Vagina (tissue), 2 donors: ENCODE measurements at regions not wholly inside any gene's neighbourhood (a gene's known extent, or its start where the extent isn't known, plus 50 kb on each side); places are given as distances from the start of the nearest gene placed in this dataset.
"Not testable (repeated sequence)": the region's sequence is repeated elsewhere in the genome, so short reads cannot be mapped to it uniquely, and the experiment has no call there.

ENCODE experiments used
- DNase-seq, 2 donors: peaks; one replicate each; pipeline ENCODE4 v3.0.0-alpha.2; 2017; ENCODE audit errors: extremely low spot score in 2 of 2
- H3K27ac ChIP-seq: fragments of 200-600 bp; sonication (generic); one replicate; pipeline ENCODE4 v1.5.1; 2019
- H3K27me3 ChIP-seq: fragments of 200-600 bp; sonication (generic); one replicate; pipeline ENCODE4 v1.5.1; 2019
- H3K36me3 ChIP-seq, 2 donors: fragments of 200-600 bp; sonication (generic); one replicate each; pipeline ENCODE4 v1.5.1; 2017 to 2019
- H3K4me1 ChIP-seq: fragments of 200-600 bp; sonication (generic); one replicate; pipeline ENCODE4 v1.5.1; 2019
- H3K4me3 ChIP-seq, 2 donors: fragments of 200-600 bp; sonication (generic); 1 replicate in 1 of 2; 2 replicates in 1 of 2; pipeline ENCODE4 v1.5.1; 2016 to 2019
- H3K9me3 ChIP-seq: fragments of 200-600 bp; sonication (generic); one replicate; pipeline ENCODE4 v1.5.1; 2019
- CTCF ChIP-seq, 3 experiments: fragments of 450-650 bp in 2 of 3; fragments of 200-600 bp in 1 of 3; sonication (generic) in 1 of 3; IDR thresholded peaks; one replicate each; pipeline ENCODE4 v1.5.1; 2017 to 2019; ENCODE audit warnings: antibody characterized with exemption in 3 of 3, mild to moderate bottlenecking in 2 of 3, moderate library complexity in 2 of 3
- POLR2A ChIP-seq, 2 donors: fragments of 450-650 bp; IDR thresholded peaks; one replicate each; pipeline ENCODE4 v1.6.1; 2017; ENCODE audit warnings: antibody characterized with exemption in 2 of 2, mild to moderate bottlenecking in 2 of 2, moderate library complexity in 2 of 2
- POLR2AphosphoS5 ChIP-seq, 2 donors: sonication (generic); formaldehyde crosslinking; IDR thresholded peaks; one replicate each; pipeline ENCODE4 v1.9.0; 2017; ENCODE audit warnings: antibody characterized with exemption in 2 of 2, mild to moderate bottlenecking in 2 of 2, low read depth in 1 of 2; ENCODE audit not compliant: insufficient read depth in 1 of 2
- intact Hi-C: fragments of 100-400 bp; cut with DNase I; formaldehyde crosslinking; loops from one replicate; pipeline ENCODE4 v1.15.1; 2023

- DNase-seq: no peak
Measured at GRCh38 chr11:86735451-86736290, 63.3 kb upstream of the ME3 start.

GRCh38 chr11:86732739-86733138 lies 60.3 kb upstream of the ME3 start:
- H3K4me1 ChIP-seq: peaks cover 12% of the 10 kb centered on the region
- H3K27me3 ChIP-seq, H3K4me3 ChIP-seq, intact Hi-C loops, DNase-seq, H3K9me3 ChIP-seq, H3K36me3 ChIP-seq, H3K27ac ChIP-seq: not testable (repeated sequence)

More at GRCh38 chr11:86735451-86736290, 63.3 kb upstream of the ME3 start:
- no peaks in the 10 kb centered on the region for H3K36me3 ChIP-seq
- H3K4me1 ChIP-seq: peaks cover 37% of the 10 kb centered on the region
- no peak overlapping the region for H3K27ac ChIP-seq
- no peak overlapping the region for H3K4me3 ChIP-seq
- no peak for TF ChIP-seq CTCF (IDR thresholded peaks at IDR 0.05)
- TF ChIP-seq POLR2AphosphoS5 (IDR thresholded peaks at IDR 0.05; ENCODE audit: insufficient read depth in 1 of 2, low read depth in 1 of 2): no peak
- no peaks in the 10 kb centered on the region for H3K27me3 ChIP-seq
- no peaks in the 10 kb centered on the region for H3K9me3 ChIP-seq
- intact Hi-C loops: no loop called here

GRCh38 chr11:86732286-86732685 lies 59.9 kb upstream of the ME3 start:
- DNase-seq, H3K4me1 ChIP-seq, intact Hi-C loops, H3K36me3 ChIP-seq, H3K27me3 ChIP-seq, H3K4me3 ChIP-seq, H3K27ac ChIP-seq, H3K9me3 ChIP-seq: not testable (repeated sequence)

GRCh38 chr11:86729576-86729975 lies 57.2 kb upstream of the ME3 start:
- DNase-seq, H3K9me3 ChIP-seq, H3K4me3 ChIP-seq, H3K36me3 ChIP-seq, H3K27me3 ChIP-seq, intact Hi-C loops, H3K27ac ChIP-seq, H3K4me1 ChIP-seq: not testable (repeated sequence)

GRCh38 chr11:86728562-86728961 lies 56.1 kb upstream of the ME3 start:
- intact Hi-C loops: no loop called here
- TF ChIP-seq POLR2AphosphoS5 (IDR thresholded peaks at IDR 0.05; ENCODE audit: insufficient read depth in 1 of 2, low read depth in 1 of 2) (no peak), CTCF (IDR thresholded peaks at IDR 0.05) (no peak), POLR2A (IDR thresholded peaks at IDR 0.05) (no peak)
- no peak overlapping the region for H3K4me3 ChIP-seq
- no peak overlapping the region for H3K27ac ChIP-seq
- no peaks in the 10 kb centered on the region for H3K27me3 ChIP-seq
- DNase-seq: no peak
- H3K9me3 ChIP-seq: no peaks in the 10 kb centered on the region
- H3K36me3 ChIP-seq: no peaks in the 10 kb centered on the region
- no peaks in the 10 kb centered on the region for H3K4me1 ChIP-seq

GRCh38 chr11:86726770-86727504 lies 54.5 kb upstream of the ME3 start:
- H3K9me3 ChIP-seq: peaks cover 5% of the 10 kb centered on the region
- no peak overlapping the region for H3K27ac ChIP-seq
- intact Hi-C loops: no loop called here
- H3K4me1 ChIP-seq: no peaks in the 10 kb centered on the region
- no peak for DNase-seq
- no peaks in the 10 kb centered on the region for H3K27me3 ChIP-seq
- no peak overlapping the region for H3K4me3 ChIP-seq
- no peaks in the 10 kb centered on the region for H3K36me3 ChIP-seq
- no peak for TF ChIP-seq CTCF (IDR thresholded peaks at IDR 0.05)
- TF ChIP-seq POLR2A (IDR thresholded peaks at IDR 0.05): no peak
- TF ChIP-seq POLR2AphosphoS5 (IDR thresholded peaks at IDR 0.05; ENCODE audit: insufficient read depth in 1 of 2, low read depth in 1 of 2): no peak
